IMR-90 (cell line): ENCODE measurements at regions not wholly inside any gene's neighbourhood (a gene's known extent, or its start where the extent isn't known, plus 50 kb on each side); places are given as distances from the start of the nearest gene placed in this dataset.

ENCODE experiments used
- BHLHE40 ChIP-seq: fragments of 150-350 bp; IDR thresholded peaks from 2 replicates; pipeline ENCODE4 v1.6.1; 2016; ENCODE audit warnings: mild to moderate bottlenecking, low read depth, low read length
- CEBPB ChIP-seq: IDR thresholded peaks from 2 replicates; pipeline ENCODE4 v1.6.1; 2012; ENCODE audit warnings: low read depth, low read length, improper control_type of control experiment
- CHD1 ChIP-seq: IDR thresholded peaks from 2 replicates; pipeline ENCODE4 v1.6.1; 2012; ENCODE audit warnings: low read depth, low read length, improper control_type of control experiment
- FOS ChIP-seq: fragments of 150-350 bp; IDR thresholded peaks from 2 replicates; pipeline ENCODE4 v1.6.1; 2016; ENCODE audit warnings: low read depth, low read length
- MAFK ChIP-seq: IDR thresholded peaks from 2 replicates; pipeline ENCODE4 v1.6.1; 2012; ENCODE audit warnings: low read depth, low read length, improper control_type of control experiment
- MXI1 ChIP-seq: IDR thresholded peaks from 2 replicates; pipeline ENCODE4 v1.6.1; 2012; ENCODE audit warnings: low read depth, mild to moderate bottlenecking, low read length, moderate library complexity, borderline replicate concordance
- POLR2A ChIP-seq: IDR thresholded peaks from 2 replicates; pipeline ENCODE4 v1.6.1; 2012; ENCODE audit warnings: mild to moderate bottlenecking, low read depth, low read length
- RCOR1 ChIP-seq: IDR thresholded peaks from 2 replicates; pipeline ENCODE4 v1.6.1; 2012; ENCODE audit warnings: mild to moderate bottlenecking, low read length, improper control_type of control experiment; ENCODE audit not compliant: insufficient replicate concordance
- SMC3 ChIP-seq: fragments of 150-350 bp; IDR thresholded peaks from 2 replicates; pipeline ENCODE4 v1.6.1; 2016; ENCODE audit warnings: low read depth, mild to moderate bottlenecking, antibody characterized with exemption, low read length, moderate library complexity
- TF ChIP-seq, protein P1 (sequence below): conservative IDR thresholded peaks from 2 replicates; pipeline ENCODE4 v1.5.1; 2012; ENCODE audit warnings: mild to moderate bottlenecking, low read depth, low read length, improper control_type of control experiment
- TF ChIP-seq, protein P2 (sequence below): fragments of 150-350 bp; IDR thresholded peaks from 2 replicates; pipeline ENCODE4 v1.6.1; 2016; ENCODE audit warnings: low read depth, mild to moderate bottlenecking, low read length, moderate library complexity, borderline replicate concordance
- TF ChIP-seq, protein P3 (sequence below): fragments of 150-350 bp; IDR thresholded peaks from 2 replicates; pipeline ENCODE4 v1.6.1; 2017; ENCODE audit warnings: mild to moderate bottlenecking, antibody characterized with exemption, low read length, low read depth

DNA sequence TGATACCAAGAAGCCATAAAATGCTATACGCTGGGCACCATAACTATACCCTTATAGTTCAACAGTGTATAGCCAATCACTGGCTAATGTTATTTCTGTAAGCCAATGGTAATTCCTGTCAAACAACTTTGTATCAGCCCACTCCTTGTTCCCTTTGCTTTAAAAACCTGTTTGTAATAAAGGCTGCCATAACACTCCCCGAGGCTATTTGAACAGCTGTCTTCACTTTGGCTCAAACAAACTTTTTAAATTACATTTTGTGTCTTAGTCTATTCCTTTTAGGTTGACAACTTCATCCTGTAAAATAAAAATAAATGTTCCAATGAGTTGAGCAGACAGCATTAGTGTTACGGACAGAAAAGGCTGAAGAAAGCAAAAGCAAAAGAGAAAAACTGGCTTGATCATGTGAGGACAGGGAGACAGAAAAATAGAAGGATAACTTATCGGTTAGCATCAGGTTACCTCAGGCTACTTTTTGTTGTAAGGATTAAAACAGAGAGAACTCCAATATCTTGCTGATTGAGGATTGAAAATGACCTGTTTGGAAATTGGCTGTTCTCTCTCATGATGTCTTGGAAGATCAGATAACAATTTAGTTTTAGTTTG, 95.0 kb downstream of the AASDHPPT start:
- no peak for TF ChIP-seq POLR2A
- TF ChIP-seq SMC3, result no peak
- TF ChIP-seq, protein P1, sequence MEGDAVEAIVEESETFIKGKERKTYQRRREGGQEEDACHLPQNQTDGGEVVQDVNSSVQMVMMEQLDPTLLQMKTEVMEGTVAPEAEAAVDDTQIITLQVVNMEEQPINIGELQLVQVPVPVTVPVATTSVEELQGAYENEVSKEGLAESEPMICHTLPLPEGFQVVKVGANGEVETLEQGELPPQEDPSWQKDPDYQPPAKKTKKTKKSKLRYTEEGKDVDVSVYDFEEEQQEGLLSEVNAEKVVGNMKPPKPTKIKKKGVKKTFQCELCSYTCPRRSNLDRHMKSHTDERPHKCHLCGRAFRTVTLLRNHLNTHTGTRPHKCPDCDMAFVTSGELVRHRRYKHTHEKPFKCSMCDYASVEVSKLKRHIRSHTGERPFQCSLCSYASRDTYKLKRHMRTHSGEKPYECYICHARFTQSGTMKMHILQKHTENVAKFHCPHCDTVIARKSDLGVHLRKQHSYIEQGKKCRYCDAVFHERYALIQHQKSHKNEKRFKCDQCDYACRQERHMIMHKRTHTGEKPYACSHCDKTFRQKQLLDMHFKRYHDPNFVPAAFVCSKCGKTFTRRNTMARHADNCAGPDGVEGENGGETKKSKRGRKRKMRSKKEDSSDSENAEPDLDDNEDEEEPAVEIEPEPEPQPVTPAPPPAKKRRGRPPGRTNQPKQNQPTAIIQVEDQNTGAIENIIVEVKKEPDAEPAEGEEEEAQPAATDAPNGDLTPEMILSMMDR, result no peak
- TF ChIP-seq, protein P2, sequence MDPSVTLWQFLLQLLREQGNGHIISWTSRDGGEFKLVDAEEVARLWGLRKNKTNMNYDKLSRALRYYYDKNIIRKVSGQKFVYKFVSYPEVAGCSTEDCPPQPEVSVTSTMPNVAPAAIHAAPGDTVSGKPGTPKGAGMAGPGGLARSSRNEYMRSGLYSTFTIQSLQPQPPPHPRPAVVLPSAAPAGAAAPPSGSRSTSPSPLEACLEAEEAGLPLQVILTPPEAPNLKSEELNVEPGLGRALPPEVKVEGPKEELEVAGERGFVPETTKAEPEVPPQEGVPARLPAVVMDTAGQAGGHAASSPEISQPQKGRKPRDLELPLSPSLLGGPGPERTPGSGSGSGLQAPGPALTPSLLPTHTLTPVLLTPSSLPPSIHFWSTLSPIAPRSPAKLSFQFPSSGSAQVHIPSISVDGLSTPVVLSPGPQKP, result no peak
- no peak for TF ChIP-seq CHD1
- TF ChIP-seq MXI1, result no peak
- TF ChIP-seq, protein P3, sequence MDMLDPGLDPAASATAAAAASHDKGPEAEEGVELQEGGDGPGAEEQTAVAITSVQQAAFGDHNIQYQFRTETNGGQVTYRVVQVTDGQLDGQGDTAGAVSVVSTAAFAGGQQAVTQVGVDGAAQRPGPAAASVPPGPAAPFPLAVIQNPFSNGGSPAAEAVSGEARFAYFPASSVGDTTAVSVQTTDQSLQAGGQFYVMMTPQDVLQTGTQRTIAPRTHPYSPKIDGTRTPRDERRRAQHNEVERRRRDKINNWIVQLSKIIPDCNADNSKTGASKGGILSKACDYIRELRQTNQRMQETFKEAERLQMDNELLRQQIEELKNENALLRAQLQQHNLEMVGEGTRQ, result no peak
- no peak for TF ChIP-seq MAFK
- no peak for TF ChIP-seq CEBPB
- TF ChIP-seq BHLHE40, result no peak
- no peak for TF ChIP-seq RCOR1
- no peak for TF ChIP-seq FOS
